ENCODE measurements at regions not wholly inside any gene's neighbourhood (a gene's known extent, or its start where the extent isn't known, plus 50 kb on each side); places are given as distances from the start of the nearest gene placed in this dataset.

GRCh38 chr4:181204109-181204508 is 1039.1 kb upstream of the TENM3 start:
- H3K9ac ChIP-seq (ENCODE audit: insufficient read depth, low read length, poor library complexity, severe bottlenecking), result no peak overlapping the region
- TF ChIP-seq CTCF (IDR thresholded peaks at IDR 0.05), result no peak
- no peaks in the 10 kb centered on the region for H3K4me1 Mint-ChIP-seq

GRCh38 chr4:181213551-181213950 is 1029.7 kb upstream of the TENM3 start:
- Mint-ChIP-seq H3K27me3 (ENCODE audit: low read depth in 3 of 3) (peaks cover 0 to 2% (median 0%) of the 10 kb centered on the region in 3 donors), H3K4me3 (no peak overlapping the region), H3K27ac (no peak overlapping the region), H3K36me3 (no peaks in the 10 kb centered on the region), H3K4me1 (no peaks in the 10 kb centered on the region), H3K9me3 (peaks cover 0 to 8% (median 2%) of the 10 kb centered on the region in 7 donors)
- H3K79me2 ChIP-seq (ENCODE audit: insufficient read depth, low read length), result no peaks in the 10 kb centered on the region
- no peak overlapping the region for H3K4me2 ChIP-seq (replicated peaks; ENCODE audit: extremely low read depth, low read length, poor library complexity, severe bottlenecking)
- no peak overlapping the region for H3K9ac ChIP-seq (ENCODE audit: insufficient read depth, low read length, poor library complexity, severe bottlenecking)
- H3K4me3 ChIP-seq (replicated peaks in 1 of 3; ENCODE audit: low read depth in 2 of 3, low read length in 3 of 3), result no peak overlapping the region
- WGBS (ENCODE audit: insufficient coverage), result 85% methylated on average over 2 of the region's 2 CpGs
- H3K9me3 ChIP-seq (replicated peaks in 1 of 2; ENCODE audit: control insufficient read depth in 1 of 2, insufficient read depth in 1 of 2, low read length in 2 of 2), result no peaks in the 10 kb centered on the region
- intact Hi-C loops (cut with micrococcal nuclease), result no loop called here
- no peak for DNase-seq
- no peaks in the 10 kb centered on the region for H3K27me3 ChIP-seq (ENCODE audit: control insufficient read depth in 2 of 2, insufficient read depth in 2 of 2, low read length in 2 of 2)
- H3K36me3 ChIP-seq (replicated peaks in 1 of 2; ENCODE audit: control insufficient read depth in 1 of 2, insufficient read depth in 2 of 2, low read length in 2 of 2), result no peaks in the 10 kb centered on the region
- H3K27ac ChIP-seq (ENCODE audit: low read depth in 1 of 2, low read length in 2 of 2), result no peak overlapping the region
- no peaks in the 10 kb centered on the region for H4K20me1 ChIP-seq (ENCODE audit: insufficient read depth, low read length)
- H3K4me1 ChIP-seq (ENCODE audit: control insufficient read depth in 1 of 2, insufficient read depth in 2 of 2, low read length in 2 of 2), result no peaks in the 10 kb centered on the region
- no peak for TF ChIP-seq CTCF (IDR thresholded peaks at IDR 0.05)
- no peak overlapping the region for H2AFZ ChIP-seq (ENCODE audit: insufficient read depth, low read depth, low read length, poor library complexity, severe bottlenecking)

More at GRCh38 chr4:181204109-181204508, 1039.1 kb upstream of the TENM3 start:
- Histone ChIP-seq H3K4me3 (replicated peaks in 1 of 3; ENCODE audit: low read depth in 2 of 3, low read length in 3 of 3) (no peak overlapping the region), H3K9me3 (replicated peaks in 1 of 2; ENCODE audit: control insufficient read depth in 1 of 2, insufficient read depth in 1 of 2, low read length in 2 of 2) (no peaks in the 10 kb centered on the region), H3K4me1 (ENCODE audit: control insufficient read depth in 1 of 2, insufficient read depth in 2 of 2, low read length in 2 of 2) (no peaks in the 10 kb centered on the region), H3K27me3 (ENCODE audit: control insufficient read depth in 2 of 2, insufficient read depth in 2 of 2, low read length in 2 of 2) (no peaks in the 10 kb centered on the region), H3K27ac (ENCODE audit: low read depth in 1 of 2, low read length in 2 of 2) (no peak overlapping the region), H3K36me3 (replicated peaks in 1 of 2; ENCODE audit: control insufficient read depth in 1 of 2, insufficient read depth in 2 of 2, low read length in 2 of 2) (no peaks in the 10 kb centered on the region), H3K4me2 (replicated peaks; ENCODE audit: extremely low read depth, low read length, poor library complexity, severe bottlenecking) (no peak overlapping the region), H3K79me2 (ENCODE audit: insufficient read depth, low read length) (no peaks in the 10 kb centered on the region), H4K20me1 (ENCODE audit: insufficient read depth, low read length) (no peaks in the 10 kb centered on the region), H2AFZ (ENCODE audit: insufficient read depth, low read depth, low read length, poor library complexity, severe bottlenecking) (no peak overlapping the region)
- Mint-ChIP-seq H3K27ac (no peak overlapping the region), H3K36me3 (no peaks in the 10 kb centered on the region), H3K4me3 (no peak overlapping the region), H3K9me3 (peaks cover 0 to 5% (median 3%) of the 10 kb centered on the region in 7 donors), H3K27me3 (ENCODE audit: low read depth in 3 of 3) (no peaks in the 10 kb centered on the region)
- 91% methylated on average over 4 of the region's 4 CpGs for WGBS (ENCODE audit: insufficient coverage)
- DNase-seq, result no peak
- intact Hi-C loops (cut with micrococcal nuclease), result no loop called here

Measured in CD14-positive monocyte (primary cell).